ENCODE measurements at regions not wholly inside any gene's neighbourhood (a gene's known extent, or its start where the extent isn't known, plus 50 kb on each side); places are given as distances from the start of the nearest gene placed in this dataset.

GRCh38 chr20:40770564-40771307 is 81.7 kb upstream of the MAFB start:
- no peak for DNase-seq

GRCh38 chr20:40771308-40771610 is 82.2 kb upstream of the MAFB start:
- no peak for DNase-seq

- no peak for DNase-seq
Measured at GRCh38 chr20:40771848-40772511, 82.9 kb upstream of the MAFB start.

GRCh38 chr20:40773376-40773775 is 84.3 kb upstream of the MAFB start:
- DNase-seq = no peak

GRCh38 chr20:40774252-40774651 is 85.2 kb upstream of the MAFB start:
- DNase-seq = no peak

- no peak for DNase-seq
Measured at GRCh38 chr20:40775561-40776146, 86.6 kb upstream of the MAFB start.

- DNase-seq = no peak
Measured at GRCh38 chr20:40776466-40777457, 87.7 kb upstream of the MAFB start.

- no peak for DNase-seq
Measured at GRCh38 chr20:40777653-40778052, 88.6 kb upstream of the MAFB start.

- no peak for DNase-seq
Measured at GRCh38 chr20:40778894-40779496, 90.0 kb upstream of the MAFB start.

GRCh38 chr20:40781327-40782042 is 92.4 kb upstream of the MAFB start:
- no peak for DNase-seq

- no peak for DNase-seq
Measured at GRCh38 chr20:40782043-40782368, 93.0 kb upstream of the MAFB start.

- DNase-seq = no peak
Measured at GRCh38 chr20:40785346-40785745, 96.3 kb upstream of the MAFB start.

GRCh38 chr20:40786336-40786735 is 97.3 kb upstream of the MAFB start:
- no peak for DNase-seq

GRCh38 chr20:40787941-40788340 is 98.9 kb upstream of the MAFB start:
- DNase-seq = no peak

- DNase-seq = no peak
Measured at GRCh38 chr20:40797425-40797824, 108.4 kb upstream of the MAFB start.

GRCh38 chr20:40798066-40798465 is 109.0 kb upstream of the MAFB start:
- no peak for DNase-seq

GRCh38 chr20:40802886-40803285 is 113.8 kb upstream of the MAFB start:
- DNase-seq = no peak

GRCh38 chr20:40803381-40803780 is 114.3 kb upstream of the MAFB start:
- no peak for DNase-seq

GRCh38 chr20:40805592-40805991 is 116.6 kb upstream of the MAFB start:
- no peak for DNase-seq

GRCh38 chr20:40806929-40807820 is 118.1 kb upstream of the MAFB start:
- DNase-seq = no peak

GRCh38 chr20:40807821-40808170 is 118.8 kb upstream of the MAFB start:
- DNase-seq = no peak

Measured in NCI-H1417 treated with DMSO at 0.1 percent for 48 hours (cell line).